ENCODE measurements at regions not wholly inside any gene's neighbourhood (a gene's known extent, or its start where the extent isn't known, plus 50 kb on each side); places are given as distances from the start of the nearest gene placed in this dataset.

DNA sequence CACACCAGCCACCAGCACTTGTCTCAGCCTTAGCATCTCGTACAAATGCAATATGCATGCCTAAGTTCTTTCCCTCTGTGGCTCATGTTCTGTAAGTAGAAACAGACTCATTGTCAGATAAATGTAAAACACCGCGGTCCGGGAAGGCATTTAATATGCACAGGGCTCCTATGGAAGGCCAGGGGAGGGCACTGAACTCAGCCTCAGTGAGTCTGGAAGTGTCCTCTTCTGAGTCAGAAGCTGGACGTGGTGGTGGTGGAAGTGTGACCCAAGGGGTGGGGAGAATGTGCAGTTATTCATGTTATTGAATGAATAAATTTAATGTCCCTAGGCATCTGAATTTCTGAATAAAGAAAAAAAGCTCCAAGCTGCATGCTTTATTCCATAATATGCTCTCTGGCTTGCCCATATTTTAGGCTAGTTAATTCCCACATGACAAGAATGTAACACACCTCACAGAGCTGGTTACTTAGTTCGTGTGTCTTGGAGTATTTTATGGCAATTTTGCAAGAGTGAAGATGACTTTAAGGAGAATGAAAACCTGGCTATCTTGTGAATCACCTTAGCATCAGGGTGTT lies 193.1 kb upstream of the GATB start:
- TF ChIP-seq, protein P1, sequence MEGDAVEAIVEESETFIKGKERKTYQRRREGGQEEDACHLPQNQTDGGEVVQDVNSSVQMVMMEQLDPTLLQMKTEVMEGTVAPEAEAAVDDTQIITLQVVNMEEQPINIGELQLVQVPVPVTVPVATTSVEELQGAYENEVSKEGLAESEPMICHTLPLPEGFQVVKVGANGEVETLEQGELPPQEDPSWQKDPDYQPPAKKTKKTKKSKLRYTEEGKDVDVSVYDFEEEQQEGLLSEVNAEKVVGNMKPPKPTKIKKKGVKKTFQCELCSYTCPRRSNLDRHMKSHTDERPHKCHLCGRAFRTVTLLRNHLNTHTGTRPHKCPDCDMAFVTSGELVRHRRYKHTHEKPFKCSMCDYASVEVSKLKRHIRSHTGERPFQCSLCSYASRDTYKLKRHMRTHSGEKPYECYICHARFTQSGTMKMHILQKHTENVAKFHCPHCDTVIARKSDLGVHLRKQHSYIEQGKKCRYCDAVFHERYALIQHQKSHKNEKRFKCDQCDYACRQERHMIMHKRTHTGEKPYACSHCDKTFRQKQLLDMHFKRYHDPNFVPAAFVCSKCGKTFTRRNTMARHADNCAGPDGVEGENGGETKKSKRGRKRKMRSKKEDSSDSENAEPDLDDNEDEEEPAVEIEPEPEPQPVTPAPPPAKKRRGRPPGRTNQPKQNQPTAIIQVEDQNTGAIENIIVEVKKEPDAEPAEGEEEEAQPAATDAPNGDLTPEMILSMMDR (IDR thresholded peaks at IDR 0.05) = no peak
- no peak for TF ChIP-seq POLR2A (IDR thresholded peaks at IDR 0.05)
